ENCODE measurements at regions not wholly inside any gene's neighbourhood (a gene's known extent, or its start where the extent isn't known, plus 50 kb on each side); places are given as distances from the start of the nearest gene placed in this dataset.

DNA sequence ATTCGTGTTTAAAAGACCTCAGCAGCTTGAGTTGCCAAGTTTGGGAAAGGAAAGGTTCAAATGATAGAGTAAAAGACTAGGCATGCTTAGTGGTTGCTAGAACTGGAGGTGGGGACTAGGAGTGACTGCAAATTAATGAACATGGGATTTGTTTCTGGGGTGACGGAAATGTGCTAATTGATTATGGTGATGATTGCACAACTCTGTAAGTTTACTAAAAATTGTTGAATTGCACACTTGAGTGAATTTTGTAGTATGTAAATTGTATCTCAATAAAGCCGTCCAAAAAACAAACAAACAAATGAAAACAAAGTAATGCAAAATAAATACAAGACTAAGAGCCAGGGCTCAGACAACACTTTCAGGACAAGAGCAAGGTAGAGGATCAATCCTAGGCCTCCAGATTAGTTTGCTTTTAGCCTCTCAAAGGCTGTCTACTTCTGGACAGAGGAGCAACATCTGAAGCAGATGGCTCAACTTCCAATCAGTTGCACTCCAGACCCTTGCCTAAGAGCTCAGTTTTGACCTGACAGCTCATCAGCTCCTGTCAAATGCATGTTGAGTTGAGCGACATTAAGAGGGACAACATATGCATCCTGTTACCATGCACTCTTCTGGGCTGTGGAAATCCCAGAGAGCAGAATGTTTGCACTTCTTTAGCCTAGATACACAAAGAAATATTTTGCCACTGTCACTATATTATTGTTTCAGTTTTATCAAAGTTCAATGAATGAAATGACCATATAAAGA, 111.2 kb upstream of the ASIC2 start:
- no peak for DNase-seq

DNA sequence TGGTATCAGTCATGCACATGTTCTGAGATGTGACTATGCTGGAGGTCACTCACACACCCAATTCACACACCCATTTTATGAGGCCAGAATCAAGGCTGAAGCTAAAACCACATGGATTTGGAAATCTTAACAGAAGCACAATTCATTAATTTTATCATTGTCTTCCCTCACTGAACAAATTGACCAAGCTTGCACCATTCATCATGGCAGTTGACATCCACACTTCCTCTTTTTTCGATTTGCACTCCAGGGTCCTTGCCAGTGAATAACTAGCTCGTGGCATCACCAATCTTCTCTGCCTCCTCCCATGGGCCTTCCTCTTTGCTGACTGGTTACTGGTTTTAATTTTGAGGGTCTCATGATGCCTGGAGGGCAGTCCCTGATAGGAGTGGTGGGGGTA, 123.0 kb upstream of the ASIC2 start:
- no peak for DNase-seq

DNA sequence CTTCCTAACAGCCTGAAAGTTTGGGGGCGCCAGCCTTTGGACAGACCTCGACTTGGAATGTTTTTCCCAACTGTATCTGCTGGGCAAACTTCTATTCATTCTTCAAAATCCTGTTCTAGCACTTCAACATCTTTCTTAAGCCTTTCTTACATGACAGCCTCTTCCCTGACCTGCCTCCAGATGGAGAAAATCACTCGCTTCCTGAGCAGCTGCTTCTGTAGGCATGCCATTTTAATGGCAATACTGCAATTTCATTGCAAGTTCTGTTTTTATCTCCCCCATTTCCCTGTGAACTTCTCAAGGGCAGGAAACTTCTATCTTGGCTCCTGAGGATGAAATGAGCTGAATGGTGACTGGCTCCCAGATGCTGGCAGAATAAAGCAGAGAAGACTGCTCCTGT, 128.8 kb upstream of the ASIC2 start:
- DNase-seq, result no peak

DNA sequence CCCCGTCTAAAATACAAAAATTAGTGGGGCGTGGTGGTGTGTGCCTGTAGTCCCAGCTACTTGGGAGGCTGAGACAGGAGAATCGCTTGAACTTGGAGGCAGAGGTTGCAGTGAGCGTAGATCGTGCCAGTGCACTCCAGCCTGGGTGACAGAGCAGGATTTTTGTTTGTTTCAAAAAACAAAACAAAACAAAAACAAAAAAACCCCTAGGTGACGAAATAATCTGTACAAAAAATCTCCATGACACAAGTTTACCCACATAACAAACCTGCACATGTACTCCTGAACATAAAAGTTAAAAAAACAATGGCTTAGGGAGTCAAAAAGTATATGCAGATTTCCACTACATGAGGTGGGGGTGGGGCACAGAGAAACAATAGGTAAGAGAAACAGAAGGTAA, 140.5 kb upstream of the ASIC2 start:
- no peak for DNase-seq

DNA sequence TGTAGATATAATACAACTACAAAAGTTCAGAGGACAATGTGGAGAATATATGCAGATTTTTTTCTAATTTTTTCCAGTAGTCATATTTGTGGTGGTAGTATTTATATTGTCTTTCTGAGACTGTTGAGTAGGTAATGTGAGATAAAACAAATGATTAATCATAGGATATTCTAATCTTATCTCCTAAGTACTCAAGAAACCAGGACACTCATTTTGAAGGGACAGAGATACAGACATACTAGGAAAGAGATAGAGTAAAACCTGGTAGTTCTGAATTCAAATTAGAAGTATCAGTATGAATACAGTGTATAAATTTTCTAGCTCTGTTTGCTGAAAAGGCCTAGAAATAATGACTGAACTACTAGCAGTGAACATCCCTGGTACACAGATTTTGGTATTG, 141.7 kb upstream of the ASIC2 start:
- no peak for DNase-seq

DNA sequence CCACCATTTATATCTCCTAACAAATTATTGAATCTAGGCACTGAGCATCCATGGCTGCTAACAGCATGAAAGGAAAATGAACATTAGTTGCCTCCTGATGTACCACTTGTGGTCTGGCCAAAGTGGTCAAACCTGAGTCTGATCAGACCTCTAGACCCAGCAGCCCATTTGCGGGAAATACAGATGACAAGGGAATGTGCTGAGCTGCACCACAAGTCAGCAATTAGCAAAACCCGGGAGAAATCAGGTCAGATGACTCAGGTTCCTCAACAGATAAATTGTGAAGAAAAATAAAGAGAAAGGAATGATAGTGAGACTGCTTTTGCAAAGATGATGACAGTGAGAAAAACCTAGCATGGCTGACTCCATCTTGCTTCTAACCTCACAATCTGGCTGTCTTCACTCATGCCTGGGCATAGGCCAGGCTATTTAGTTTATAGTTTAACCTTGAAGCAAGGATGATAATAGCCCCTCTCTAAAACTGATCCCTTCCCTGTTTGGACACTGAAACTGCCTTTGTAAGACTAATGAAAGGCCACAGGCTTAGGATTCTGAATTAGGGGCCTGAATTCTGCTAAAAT, 142.7 kb upstream of the ASIC2 start:
- no peak for DNase-seq

DNA sequence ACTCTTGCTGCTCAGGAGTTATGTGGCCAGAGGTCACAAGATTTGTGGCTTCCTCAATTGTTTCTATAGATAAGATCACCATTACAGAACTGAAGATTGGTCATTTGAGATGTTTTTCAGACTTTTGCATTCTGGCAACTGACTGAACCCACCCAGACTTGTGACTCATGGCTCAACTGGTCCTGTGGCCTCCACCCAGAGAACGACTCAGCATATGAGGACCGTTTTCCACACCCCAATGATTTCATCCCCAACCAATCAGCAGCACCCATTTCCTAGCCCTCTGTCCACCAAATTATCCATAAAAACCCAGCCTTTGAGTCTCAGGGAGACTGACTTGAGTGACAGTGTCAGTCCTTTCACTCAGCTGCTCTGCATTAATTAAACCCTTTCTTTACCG, 143.2 kb upstream of the ASIC2 start:
- DNase-seq, result peak; percentile 7 to 21 (median 10)

DNA sequence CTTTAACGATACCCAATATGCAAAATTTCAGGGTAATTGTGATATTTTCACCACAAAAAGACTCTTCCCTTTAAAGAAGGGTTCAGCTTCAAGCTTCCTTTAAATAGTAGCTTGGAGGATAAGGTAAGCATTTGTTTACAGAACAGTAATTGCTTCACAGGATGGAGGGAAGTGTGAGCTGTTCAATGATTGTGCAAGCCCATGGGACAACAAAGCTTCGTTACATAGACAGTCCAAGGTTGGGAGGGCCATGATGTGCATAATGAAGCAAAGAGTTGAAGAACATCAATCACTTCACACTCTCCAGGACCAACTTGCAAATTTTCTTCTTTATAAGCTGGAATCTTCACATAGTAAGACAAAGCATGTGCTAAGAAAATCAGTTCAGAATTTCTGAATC, 145.0 kb upstream of the ASIC2 start:
- peak in 1 of 3 donors; percentile 1 for DNase-seq

DNA sequence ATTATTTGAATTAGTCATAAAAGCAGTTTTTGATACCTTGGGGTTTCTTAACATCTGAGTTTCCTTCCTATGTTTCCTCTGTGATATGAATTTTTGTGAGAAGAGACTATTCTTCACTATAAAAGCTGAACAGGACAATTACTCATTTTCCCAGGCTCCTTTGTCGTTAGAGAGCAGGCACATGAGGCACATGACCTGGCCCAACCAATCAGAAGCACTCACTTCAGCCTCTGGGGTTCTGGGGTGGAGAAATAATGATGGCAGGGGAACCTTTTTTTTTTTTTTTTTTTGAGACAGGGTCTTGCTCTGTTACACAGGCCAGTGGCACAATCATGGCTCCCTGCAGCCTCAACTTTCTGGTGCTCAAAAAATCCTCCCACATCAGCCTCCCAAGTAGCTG, 145.5 kb upstream of the ASIC2 start:
- no peak for DNase-seq

DNA sequence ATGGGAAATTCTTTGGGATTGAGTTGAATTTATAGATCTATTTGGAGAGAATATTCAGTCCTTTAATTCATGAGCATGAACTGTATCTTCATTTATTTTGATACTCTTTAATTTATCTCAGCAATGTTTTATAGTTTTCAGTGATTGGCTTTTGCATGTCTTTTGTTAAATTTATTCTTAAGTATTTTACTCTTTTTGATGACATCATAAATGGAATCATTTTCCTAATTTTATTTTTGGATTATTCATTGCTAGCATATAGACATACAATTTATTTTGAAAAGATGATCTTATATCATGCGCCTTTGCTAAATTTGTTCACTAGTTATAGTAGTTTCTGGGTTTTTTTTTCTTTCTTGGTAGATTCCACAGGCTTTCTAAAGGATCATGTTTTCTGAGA, 149.2 kb upstream of the ASIC2 start:
- DNase-seq, result no peak

DNA sequence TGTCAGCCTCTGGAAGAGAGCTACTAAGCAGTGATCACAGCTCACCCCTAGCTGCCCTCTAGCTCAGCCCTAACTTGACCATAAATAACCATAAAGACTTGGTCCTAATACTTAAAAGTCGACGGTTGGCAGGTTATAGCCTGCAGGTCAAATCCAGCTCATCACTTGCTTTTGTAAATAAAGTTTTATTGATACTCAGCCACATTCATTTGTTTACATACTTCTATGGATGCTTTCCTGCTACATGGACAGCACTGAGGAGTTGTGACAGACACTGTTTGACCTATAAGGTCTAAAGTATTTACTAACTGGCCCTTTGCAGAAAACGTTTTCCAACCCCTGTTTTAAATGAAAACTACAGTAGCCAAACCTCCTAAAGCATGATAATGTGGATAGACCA, 151.6 kb upstream of the ASIC2 start:
- DNase-seq, result no peak

DNA sequence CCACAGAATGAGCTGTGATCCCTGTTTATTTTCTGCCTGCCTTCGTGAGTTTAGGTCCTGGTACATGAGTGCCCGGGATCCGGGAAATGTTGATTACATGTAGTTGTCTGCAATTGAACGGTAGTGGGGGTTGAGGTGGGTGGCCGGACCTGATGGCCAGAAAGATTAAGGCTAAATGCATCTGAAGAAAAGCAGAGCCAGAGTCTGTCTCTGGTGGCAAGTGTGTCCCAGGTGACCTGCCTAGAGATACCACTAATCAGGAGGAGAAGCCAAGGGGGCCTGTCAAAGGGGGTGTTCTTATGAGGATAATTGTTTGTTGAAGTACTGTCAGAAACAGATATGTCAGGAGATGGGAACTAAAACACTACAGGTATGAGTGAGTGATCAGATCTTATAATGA, 154.0 kb upstream of the ASIC2 start:
- DNase-seq, result no peak

DNA sequence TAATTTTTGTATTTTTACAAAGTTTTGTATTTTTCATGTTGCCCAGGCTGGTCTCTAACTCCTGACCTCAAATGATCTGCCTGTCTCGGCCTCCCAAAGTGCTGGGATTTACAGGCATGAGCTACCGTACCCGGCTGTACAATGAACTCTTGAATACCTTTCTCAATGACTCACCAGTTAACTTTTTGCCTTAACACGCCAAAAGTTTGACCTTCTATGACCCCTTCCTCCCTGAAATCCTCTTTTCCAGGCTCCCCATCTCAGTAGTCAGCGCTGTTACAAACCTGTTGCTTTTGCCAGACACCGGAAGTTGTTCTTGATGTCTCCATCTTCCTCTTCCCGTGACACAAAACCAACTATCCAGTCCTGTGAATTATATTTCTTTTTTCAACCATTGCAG, 158.1 kb upstream of the ASIC2 start:
- DNase-seq, result no peak

DNA sequence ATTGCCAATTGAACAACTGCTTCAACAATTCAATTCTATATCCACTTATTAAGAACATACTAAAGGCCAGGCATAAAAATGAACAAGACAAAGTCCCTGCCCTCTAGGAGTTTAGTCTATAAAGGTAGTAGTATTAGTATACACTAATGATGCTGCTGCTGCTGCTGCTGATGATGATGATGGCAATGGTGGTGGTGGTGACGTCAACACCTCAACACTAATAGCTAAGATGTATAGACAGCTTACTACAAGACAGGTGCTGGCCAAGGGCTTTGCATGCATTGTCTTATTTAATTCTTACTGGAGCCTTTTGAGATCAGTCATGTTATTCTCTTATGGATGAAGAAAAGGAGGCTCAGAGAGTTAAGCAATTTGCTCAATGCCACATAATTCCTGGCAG, 164.4 kb upstream of the ASIC2 start:
- no peak for DNase-seq

DNA sequence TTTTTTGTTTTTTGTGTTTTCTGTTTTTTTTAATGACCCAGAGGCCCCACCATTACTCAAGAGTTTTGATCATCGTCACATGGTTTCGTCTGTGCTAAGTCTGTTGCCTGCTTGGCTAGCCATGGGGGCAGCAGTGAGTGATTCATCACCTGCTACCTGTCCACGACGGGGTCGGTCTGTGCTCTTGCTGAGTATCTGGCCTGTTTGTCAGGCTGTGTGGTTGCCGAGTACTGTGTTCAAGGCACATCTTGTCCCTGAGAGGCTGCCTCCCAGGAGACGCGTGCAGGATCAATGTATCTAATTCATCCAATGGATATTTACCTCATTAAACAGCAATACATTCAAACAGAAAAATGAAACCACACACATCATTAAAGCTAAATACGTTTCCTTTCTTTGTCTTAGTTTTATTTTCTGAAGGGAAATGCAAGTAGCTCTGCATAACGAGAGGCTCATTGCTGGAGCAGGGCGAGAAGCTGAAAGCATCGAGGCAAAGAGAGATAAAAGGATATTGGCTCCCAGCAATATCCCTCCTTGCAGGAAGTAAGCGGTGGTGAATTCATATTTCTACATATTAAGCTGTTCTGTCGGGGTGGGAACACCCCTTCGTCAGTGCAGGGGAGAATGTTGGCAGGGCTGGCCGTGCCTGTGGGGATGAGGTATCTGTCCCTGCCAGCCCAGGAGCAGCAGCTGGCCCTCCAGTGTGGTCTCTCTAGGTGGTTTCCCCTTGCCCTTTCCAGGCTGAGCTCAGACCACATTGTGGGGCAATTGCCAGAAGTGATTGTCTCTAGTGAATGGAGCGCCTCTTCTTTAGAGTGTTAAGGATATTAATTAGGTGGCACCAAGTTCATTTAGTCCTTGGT, 166.2 kb upstream of the ASIC2 start:
- no peak for DNase-seq

DNA sequence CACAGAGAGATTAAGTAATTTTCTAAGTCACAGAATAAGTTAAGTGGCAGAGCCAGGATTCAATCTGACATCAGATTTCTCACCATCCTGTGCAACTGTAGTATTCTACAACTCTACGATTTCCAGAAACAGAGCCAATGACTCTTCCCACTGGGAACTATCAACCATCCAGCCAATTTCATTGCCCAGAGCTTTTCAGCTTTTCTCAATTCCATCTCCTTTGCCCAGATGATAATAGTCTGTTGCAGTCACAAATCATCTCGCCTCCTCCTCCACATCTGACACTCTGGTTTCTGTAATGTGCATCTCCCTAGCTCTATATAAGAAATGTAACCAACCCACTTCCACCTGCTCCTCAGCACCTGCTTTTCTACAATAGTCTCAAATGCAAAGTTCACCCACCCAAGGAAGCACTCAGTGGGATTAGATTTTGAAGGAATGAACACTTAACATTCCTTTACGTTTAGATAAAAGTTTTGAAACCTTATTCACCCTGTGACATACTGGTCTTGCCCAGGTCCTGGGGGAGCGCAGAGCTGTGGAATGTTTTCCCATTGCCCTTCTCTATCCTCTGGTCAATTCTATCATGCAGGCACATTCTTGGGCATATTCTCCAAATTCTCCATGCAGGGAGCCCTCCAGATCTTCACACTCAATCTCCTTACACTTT, 167.8 kb upstream of the ASIC2 start:
- no peak for DNase-seq

DNA sequence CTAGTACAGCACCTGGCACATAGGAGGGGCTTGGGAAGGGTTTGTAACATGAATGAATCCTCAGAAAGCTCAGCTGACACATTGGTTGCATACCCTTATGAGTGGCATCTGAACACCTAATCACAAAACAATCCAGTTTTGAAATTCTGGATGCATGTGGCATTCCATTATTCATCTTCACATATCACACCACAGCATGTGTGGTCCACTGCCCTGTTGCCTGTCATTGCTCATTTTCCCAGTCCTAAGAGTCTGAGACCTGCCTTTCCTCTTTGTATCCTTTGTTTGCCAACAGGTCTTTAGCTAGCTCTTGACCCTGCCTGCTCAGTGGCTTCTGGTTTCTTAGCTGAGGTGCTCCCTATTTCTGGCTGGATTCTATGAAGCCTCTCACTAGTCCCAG, 170.8 kb upstream of the ASIC2 start:
- no peak for DNase-seq

DNA sequence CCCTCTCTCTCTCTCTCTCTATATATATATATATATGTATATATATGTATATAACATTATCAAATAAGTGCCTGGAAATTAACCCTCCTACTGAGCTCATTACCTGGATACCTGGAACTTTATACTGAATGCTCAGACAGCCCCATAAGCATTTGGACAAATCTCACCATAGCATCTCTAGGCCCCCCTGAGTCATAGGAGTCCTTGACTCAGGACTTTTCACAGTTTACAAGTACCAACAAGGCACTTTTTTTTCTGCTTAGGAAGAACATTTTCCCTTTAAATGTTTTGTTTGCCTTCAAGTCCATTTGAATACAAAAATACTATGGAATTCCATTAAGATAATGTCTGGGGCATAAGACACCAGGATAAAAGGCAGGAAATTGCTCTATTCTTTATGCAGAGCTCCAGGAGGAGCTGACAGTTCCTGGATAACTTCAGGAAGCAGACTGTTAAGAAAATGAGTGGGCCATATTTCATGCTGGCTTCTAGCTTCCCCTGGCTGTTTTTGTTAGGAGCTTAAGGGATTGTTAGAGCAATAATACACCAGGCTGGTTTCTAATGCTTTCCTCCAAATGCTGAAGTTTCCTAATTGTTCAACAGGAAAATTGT, 171.7 kb upstream of the ASIC2 start:
- DNase-seq, result no peak

DNA sequence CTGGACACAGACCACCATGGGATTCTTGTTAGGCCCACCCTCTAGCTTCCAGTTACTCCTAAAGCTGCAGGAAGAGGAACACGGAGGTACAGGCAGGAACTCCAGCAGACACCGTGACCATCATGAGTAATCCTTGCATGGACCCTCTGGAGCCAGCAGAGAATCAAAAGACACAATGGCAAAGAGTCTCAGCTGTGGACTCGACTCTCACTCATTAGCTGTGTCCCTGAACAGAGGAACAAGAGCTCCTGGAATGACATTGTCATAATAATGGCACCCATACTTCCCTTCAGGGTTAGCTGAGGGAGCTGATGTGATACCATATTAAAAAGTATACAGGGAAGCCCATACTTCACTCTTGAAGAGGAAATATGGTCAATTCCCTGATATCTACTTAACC, 176.3 kb upstream of the ASIC2 start:
- no peak for DNase-seq

DNA sequence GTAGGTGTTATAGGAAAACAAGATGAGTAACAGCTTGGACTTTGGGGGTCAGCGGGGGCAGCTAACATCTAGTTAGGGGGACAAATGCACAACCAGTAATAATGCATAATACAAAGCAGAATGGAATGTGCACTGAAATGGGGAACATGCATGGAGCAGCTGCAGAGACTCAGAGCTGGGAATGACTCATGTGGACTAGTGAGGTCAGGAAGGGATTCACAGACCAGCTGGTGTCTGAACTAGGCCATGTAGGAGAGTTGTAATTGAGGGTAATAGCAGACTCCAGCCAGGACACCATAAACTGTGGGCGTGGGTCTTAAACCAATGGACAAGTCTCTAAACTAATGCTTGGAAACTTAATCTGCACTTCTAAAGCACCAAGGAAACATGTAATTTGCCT, 176.8 kb upstream of the ASIC2 start:
- DNase-seq, result peak in 1 of 3 donors; percentile 14

DNA sequence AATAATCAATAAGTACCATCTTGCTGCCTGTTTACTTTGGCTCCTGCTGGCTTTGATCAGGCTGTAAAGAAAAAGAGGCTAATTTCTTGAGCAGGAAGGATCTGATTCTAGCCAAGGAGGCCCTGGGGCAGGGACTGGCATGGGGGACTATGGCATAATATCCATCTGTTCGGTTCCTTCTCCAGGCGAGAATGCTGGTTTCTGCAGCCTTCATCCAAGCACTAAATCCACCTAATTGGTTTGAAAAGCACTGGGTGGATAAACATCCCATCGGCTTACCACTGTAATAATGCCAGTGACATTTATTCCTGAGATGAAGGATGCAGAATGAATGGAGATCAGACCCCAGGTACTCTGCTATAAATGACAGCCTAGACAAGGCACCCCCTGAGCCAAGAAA, 180.0 kb upstream of the ASIC2 start:
- no peak for DNase-seq

DNA sequence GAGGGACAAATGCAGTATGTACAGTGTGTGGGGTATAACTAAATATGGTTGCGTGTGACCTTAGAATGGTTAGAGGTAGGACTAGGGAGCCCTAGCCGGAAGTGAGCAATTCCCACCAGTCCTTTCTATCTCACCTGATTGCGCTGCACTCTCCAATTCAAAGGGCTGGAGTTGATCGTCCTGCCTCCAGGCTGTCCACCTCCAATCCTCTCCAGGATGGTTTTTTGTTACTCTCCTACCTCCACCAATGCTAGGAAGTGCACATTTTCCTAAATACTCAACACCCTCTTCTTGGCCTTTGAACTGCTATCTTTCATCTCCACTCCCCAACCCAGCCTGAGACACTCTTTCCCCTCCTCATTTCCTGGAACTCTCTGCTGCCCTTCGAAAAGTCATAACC, 181.7 kb upstream of the ASIC2 start:
- DNase-seq, result no peak

DNA sequence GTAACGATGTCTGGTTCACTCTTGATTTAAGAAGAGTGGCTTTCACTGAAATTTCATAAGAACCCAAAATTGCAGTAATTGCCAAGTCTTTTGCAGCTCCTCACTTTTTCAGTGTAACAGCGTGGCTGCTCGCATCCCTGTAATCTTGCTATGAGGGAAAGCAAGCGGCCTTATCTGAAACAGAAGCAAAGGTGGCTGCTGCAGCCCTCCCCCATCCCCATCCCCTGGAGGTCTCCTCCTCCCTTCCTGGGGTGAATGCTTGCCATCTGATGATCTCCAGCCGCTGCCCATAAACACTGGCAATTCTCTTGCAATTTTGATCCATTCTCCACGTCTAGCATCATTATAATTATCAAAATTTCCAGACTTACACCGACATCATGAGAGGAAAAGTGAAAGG, 182.5 kb upstream of the ASIC2 start:
- no peak for DNase-seq

All from suppressor macrophage treated with lipopolysaccharide for 1 hour (primary cell).